NCI-H2029 treated with DMSO at 0.1 percent for 48 hours (cell line): ENCODE measurements at regions not wholly inside any gene's neighbourhood (a gene's known extent, or its start where the extent isn't known, plus 50 kb on each side); places are given as distances from the start of the nearest gene placed in this dataset.
A peak's percentile ranks its signal among the peaks of the same experiment; 100 is the strongest.

Source experiments
- DNase-seq: peaks from one replicate; lab custom pipeline; 2025; lab: John Stamatoyannopoulos, UW

DNA sequence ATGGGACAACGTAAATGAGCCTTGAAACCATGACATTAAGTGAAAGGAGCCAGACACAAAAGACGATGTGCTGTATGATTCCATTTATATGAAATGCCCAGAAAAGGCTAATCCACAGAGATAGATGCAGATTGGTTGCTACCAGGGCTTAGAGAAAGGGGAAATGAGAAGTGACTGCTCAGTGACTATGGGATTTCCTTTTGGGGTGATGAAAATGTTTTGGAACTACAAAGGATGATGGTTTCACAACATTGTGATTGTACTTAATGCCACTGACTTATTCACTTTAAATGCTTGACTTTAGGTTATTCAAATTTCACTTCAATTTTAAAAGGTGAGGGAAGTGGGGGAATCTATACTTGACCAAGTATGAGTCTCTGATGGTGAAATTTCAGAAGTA lies 414.3 kb downstream of the SETD4 start:
- no peak for DNase-seq

- DNase-seq = no peak
Observed at GRCh38 chr21:35644523-35644922, 415.8 kb downstream of the SETD4 start.

DNA sequence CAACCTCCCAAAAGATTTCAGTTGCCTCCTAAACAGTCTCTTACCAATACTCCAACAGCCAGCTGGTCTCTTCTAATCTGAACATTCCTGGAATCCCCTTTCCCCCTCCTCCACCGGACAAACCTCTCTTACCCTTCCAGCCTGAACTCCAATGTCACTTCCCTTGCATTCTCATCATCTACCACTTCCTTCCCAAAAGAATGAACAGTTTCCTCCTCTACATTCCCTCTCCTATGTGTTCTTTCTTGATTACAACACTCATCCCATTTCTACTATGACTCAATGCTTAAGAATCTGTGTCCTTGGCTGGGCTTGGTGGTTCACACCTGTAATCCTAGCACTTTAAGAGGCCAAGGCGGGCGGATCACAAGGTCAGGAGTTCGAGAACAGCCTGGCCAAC lies 417.1 kb downstream of the SETD4 start:
- no peak for DNase-seq

- no peak for DNase-seq
Observed at GRCh38 chr21:35641271-35642016, 418.9 kb downstream of the SETD4 start.

DNA sequence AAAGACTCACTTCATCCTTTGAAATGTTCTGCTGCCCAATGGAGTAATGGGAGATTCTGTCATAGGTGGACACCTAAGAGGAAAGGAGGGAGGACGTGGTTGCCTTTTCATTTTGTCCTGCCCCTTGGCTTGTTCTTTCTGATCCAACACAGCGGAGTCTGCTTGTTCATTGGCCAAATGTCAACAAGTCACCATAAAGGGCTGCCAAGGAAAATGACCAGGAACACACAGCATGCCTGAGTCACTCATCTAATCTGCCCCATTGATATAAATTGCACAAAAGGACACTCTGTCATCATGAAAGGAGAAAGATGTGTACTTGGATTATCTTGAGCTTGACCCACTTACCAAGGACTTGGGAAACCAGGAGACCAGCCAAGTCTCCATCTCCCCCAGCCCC lies 422.9 kb downstream of the SETD4 start:
- DNase-seq = no peak

GRCh38 chr21:35635994-35636393 lies 424.3 kb downstream of the SETD4 start:
- no peak for DNase-seq

GRCh38 chr21:35635261-35635660 lies 425.1 kb downstream of the SETD4 start:
- no peak for DNase-seq

GRCh38 chr21:35633501-35633900 lies 426.8 kb downstream of the SETD4 start:
- DNase-seq = no peak

GRCh38 chr21:35632711-35633110 lies 427.6 kb downstream of the SETD4 start:
- DNase-seq = no peak

DNA sequence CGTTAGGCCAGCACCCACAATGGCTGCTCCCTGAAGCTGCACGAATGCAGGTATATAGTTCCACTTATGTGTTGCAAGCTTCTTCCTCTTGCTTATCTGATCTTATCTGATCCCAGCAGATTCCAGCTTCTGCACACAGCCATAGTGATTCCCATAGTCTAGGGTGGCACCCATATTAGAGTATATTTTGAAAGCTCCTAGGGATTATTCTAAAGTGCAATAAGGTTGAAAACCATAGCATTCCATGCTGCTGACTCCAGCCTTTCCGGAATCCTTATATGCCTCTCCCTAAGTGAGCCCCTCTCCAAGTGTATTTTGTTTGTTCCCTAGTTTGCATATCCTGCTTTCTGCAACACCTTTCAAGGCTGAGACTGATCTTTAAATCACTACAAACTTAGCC lies 432.0 kb downstream of the SETD4 start:
- no peak for DNase-seq

DNA sequence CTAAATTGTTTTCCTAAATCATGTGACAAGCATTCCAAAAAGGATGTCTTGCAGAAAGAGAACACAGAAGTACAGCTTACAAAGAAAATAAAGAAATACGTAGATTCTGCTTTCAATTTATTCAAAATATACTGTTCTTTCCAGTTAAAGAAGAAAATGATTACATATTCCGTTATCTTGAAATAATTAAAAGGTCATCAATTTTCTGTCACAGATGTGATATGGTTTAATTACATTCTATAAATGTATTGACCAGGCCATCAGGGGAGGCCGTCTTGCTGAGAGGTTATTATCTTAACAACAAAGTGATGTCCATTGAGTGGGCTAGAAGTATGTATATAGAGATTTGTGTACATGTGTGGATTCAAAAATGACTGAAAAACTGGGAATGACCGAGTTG lies 432.9 kb downstream of the SETD4 start:
- no peak for DNase-seq

GRCh38 chr21:35625576-35625975 lies 434.8 kb downstream of the SETD4 start:
- DNase-seq = no peak

DNA sequence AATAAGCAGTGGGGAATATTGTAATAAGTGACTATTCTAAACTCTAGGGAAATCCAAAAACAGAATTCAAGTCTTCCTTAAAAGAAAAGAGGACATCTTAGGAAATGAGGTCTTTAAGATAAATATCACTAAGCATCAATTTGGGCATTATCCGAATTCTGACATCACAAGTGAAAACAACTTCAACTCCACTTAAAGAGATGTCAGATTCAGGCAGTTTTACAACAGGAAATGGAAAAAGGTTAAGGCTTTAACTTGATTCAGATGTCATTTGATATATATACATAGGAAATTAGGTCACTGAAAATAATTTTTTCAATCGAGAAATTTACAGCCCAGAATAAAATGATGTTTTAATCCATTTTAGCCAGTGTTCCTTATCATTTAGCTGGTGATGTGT lies 435.4 kb downstream of the SETD4 start:
- no peak for DNase-seq

- DNase-seq = no peak
Observed at GRCh38 chr21:35622612-35623011, 437.7 kb downstream of the SETD4 start.

GRCh38 chr21:35619184-35619583 lies 441.1 kb downstream of the SETD4 start:
- no peak for DNase-seq

- DNase-seq = no peak
Observed at GRCh38 chr21:35617491-35617890, 442.8 kb downstream of the SETD4 start.

GRCh38 chr21:35616090-35616489 lies 444.2 kb downstream of the SETD4 start:
- DNase-seq = peak; percentile 2

- DNase-seq = no peak
Observed at GRCh38 chr21:35615325-35615724, 445.0 kb downstream of the SETD4 start.

GRCh38 chr21:35614396-35614921 lies 445.9 kb downstream of the SETD4 start:
- DNase-seq = no peak

DNA sequence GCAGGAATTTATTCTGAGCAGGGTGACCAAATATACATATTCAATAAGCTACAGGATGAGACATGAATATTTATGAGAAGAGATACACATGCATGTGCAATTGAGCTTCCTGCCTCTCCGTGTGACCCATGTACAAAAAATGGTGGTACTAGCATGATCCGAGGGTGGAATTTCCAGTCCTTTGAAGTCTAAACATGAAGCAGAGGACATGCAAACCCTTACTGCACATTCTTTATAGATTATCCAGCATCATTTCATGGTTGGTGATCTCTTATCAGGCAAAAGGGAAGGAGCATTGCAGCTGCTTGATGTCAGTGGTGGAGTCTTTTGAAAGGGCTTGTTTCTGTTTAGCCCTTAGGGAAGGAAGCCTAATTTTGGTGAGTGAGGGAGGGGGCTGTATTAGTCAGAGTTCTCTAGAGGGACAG lies 448.6 kb downstream of the SETD4 start:
- no peak for DNase-seq

GRCh38 chr21:35609263-35609662 lies 451.1 kb downstream of the SETD4 start:
- no peak for DNase-seq

- DNase-seq = no peak
Observed at GRCh38 chr21:35607406-35607805, 452.9 kb downstream of the SETD4 start.

DNA sequence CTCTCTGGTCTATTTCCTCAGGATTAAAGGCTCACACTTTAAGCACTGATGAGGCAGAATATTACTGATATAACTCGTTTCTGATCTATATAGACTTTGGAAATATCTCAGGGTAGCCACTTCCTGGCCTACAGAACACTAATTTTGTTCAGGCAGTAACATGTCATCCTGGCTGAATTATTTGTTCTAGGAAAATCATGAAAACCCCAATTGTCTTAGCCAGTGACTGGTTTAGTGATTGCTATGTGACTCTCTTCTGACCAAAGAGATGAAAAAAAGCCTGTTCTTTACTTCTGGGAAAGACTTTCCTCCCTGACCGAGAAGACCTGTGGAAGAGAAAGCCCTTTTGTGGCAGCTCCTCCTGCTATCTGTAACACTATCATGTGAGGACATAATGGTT lies 453.7 kb downstream of the SETD4 start:
- no peak for DNase-seq

GRCh38 chr21:35606146-35606545 lies 454.2 kb downstream of the SETD4 start:
- no peak for DNase-seq
